ENCODE measurements at regions not wholly inside any gene's neighbourhood (a gene's known extent, or its start where the extent isn't known, plus 50 kb on each side); places are given as distances from the start of the nearest gene placed in this dataset.
A peak's percentile ranks its signal among the peaks of the same experiment; 100 is the strongest.

- no peaks in the 10 kb centered on the region for H3K27me3 ChIP-seq
- no peak overlapping the region for H3K4me3 ChIP-seq (replicated peaks in 1 of 3)
- H3K36me3 ChIP-seq = no peaks in the 10 kb centered on the region
- TF ChIP-seq POLR2A (IDR thresholded peaks at IDR 0.05) (no peak), CTCF (IDR thresholded peaks at IDR 0.05) (no peak)
- H3K27ac ChIP-seq = no peak overlapping the region
- no peak for DNase-seq
- H3K4me1 ChIP-seq = no peaks in the 10 kb centered on the region
- intact Hi-C loops (cut with DNase I) = no loop called here
- H3K9me3 ChIP-seq = no peaks in the 10 kb centered on the region
These were observed 220.0 kb upstream of the CNR1 start for GRCh38 chr6:88386167-88386566.

GRCh38 chr6:88383183-88383582, 217.0 kb upstream of the CNR1 start:
- TF ChIP-seq CTCF (IDR thresholded peaks at IDR 0.05) (no peak), POLR2A (IDR thresholded peaks at IDR 0.05) (no peak)
- 87 to 89% methylated on average over 2 of the region's 2 CpGs for WGBS, 2 donors
- no peak overlapping the region for H3K4me3 ChIP-seq (replicated peaks in 1 of 3)

GRCh38 chr6:88381289-88381642, 215.1 kb upstream of the CNR1 start:
- TF ChIP-seq CTCF (IDR thresholded peaks at IDR 0.05) (no peak), POLR2A (IDR thresholded peaks at IDR 0.05) (no peak)
- H3K9me3 ChIP-seq = no peaks in the 10 kb centered on the region
- no peak overlapping the region for H3K27ac ChIP-seq
- H3K4me3 ChIP-seq (replicated peaks in 1 of 3) = no peak overlapping the region
- no peaks in the 10 kb centered on the region for H3K27me3 ChIP-seq
- intact Hi-C loops (cut with DNase I) = no loop called here
- H3K4me1 ChIP-seq = peaks cover 0 to 4% of the 10 kb centered on the region in 2 donors
- no peaks in the 10 kb centered on the region for H3K36me3 ChIP-seq
- no peak for DNase-seq

More at GRCh38 chr6:88383183-88383582, 217.0 kb upstream of the CNR1 start:
- no peak for DNase-seq
- no peak overlapping the region for H3K27ac ChIP-seq
- H3K27me3 ChIP-seq = no peaks in the 10 kb centered on the region
- no peaks in the 10 kb centered on the region for H3K36me3 ChIP-seq
- intact Hi-C loops (cut with DNase I) = no loop called here
- no peaks in the 10 kb centered on the region for H3K9me3 ChIP-seq
- H3K4me1 ChIP-seq = peaks cover 0 to 4% of the 10 kb centered on the region in 2 donors

- H3K4me3 ChIP-seq (replicated peaks in 1 of 3) = no peak overlapping the region
- no peaks in the 10 kb centered on the region for H3K36me3 ChIP-seq
- H3K4me1 ChIP-seq = peaks cover 0 to 4% of the 10 kb centered on the region in 2 donors
- TF ChIP-seq POLR2A (IDR thresholded peaks at IDR 0.05) (no peak), CTCF (IDR thresholded peaks at IDR 0.05) (no peak)
- intact Hi-C loops (cut with DNase I) = no loop called here
- 67 to 68% methylated on average over 4 of the region's 4 CpGs for WGBS, 2 donors
- no peak overlapping the region for H3K27ac ChIP-seq
- no peaks in the 10 kb centered on the region for H3K27me3 ChIP-seq
- DNase-seq = no peak
- no peaks in the 10 kb centered on the region for H3K9me3 ChIP-seq
These were observed 214.6 kb upstream of the CNR1 start for GRCh38 chr6:88380618-88381288.

GRCh38 chr6:88380083-88380482, 213.9 kb upstream of the CNR1 start:
- intact Hi-C loops (cut with DNase I) = no loop called here
- 27 to 38% methylated on average over 2 of the region's 2 CpGs for WGBS, 2 donors
- TF ChIP-seq POLR2A (IDR thresholded peaks at IDR 0.05) (no peak), CTCF (IDR thresholded peaks at IDR 0.05) (no peak)
- Histone ChIP-seq H3K36me3 (no peaks in the 10 kb centered on the region), H3K27ac (no peak overlapping the region), H3K4me3 (replicated peaks in 1 of 3) (no peak overlapping the region), H3K4me1 (peaks cover 0 to 4% of the 10 kb centered on the region in 2 donors), H3K9me3 (no peaks in the 10 kb centered on the region), H3K27me3 (no peaks in the 10 kb centered on the region)
- peak in 1 of 2 donors; percentile 2 for DNase-seq

Measured in thyroid gland (tissue), 4 donors.